ENCODE measurements at regions not wholly inside any gene's neighbourhood (a gene's known extent, or its start where the extent isn't known, plus 50 kb on each side); places are given as distances from the start of the nearest gene placed in this dataset.

DNA sequence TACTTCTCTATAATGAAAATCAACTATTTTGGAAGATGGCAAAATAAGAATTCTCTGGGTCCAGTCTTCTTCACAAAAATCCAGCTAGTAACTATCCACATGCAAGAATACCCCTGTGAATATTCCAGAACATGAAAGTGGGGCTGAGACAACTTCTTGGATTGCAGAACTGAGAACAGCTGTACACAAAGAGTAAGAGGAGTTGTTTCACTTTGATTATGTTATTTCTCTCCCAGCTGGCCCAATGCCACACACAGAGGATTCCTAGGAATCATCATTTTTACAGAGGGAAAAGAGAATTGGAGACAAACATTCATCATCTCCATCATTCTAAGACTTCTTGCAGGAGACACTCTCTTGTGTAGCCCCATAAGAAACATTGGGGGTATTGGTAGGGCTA, 782.2 kb upstream of the LCORL start (continued):
- TF ChIP-seq SP1 (IDR thresholded peaks at IDR 0.05; ENCODE audit: low read depth, low read length) (no peak), WRNIP1 (IDR thresholded peaks at IDR 0.05; ENCODE audit: borderline replicate concordance, low read depth, low read length) (no peak)

DNA sequence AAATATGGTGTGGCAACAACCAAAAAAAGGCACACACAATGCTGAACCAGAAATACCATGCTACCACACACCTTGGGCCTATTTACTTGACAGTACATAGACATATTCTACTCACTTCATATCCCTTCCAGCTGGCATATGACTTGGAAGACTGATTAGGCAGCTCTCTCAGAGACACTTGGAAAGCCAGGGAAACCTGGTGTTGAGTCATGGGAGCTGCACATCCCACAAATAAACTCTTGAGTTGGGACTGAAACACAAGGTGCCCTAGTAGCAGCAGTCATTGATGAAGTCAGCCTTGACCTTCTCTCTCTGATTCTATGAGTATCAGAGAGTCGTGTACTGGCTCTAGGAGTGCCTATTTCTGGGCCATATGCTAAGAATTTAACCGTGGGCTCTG, 776.6 kb upstream of the LCORL start:
- no peaks in the 10 kb centered on the region for H3K4me1 ChIP-seq (ENCODE audit: control insufficient read depth, insufficient read depth, low read length)
- no peak overlapping the region for H2AFZ ChIP-seq (ENCODE audit: control insufficient read depth, low read depth, low read length)
- H3K4me3 ChIP-seq, result no peak overlapping the region
- no peak for DNase-seq (ENCODE audit: low read depth, low spot score)
- SMC1A ChIA-PET (ENCODE audit: uncharacterized antibody, unreplicated experiment), result no interaction called here
- intact Hi-C loops (cut with micrococcal nuclease; ENCODE audit: unreplicated experiment) (no loop called here), in situ Hi-C loops (cut with MboI) (no loop called here)
- H3K36me3 ChIP-seq (ENCODE audit: control insufficient read depth in 2 of 2, insufficient read depth in 2 of 2, low read length in 1 of 2), result no peaks in the 10 kb centered on the region
- WGBS (ENCODE audit: insufficient coverage, insufficient replicate concordance, low lambda C conversion rate, missing lambda C conversion rate), result 0% methylated on average over 2 of the region's 2 CpGs
- H3K27ac ChIP-seq (ENCODE audit: control insufficient read depth, insufficient read depth), result no peak overlapping the region
- FAIRE-seq, result no peak
- RAD21 ChIA-PET (ENCODE audit: unreplicated experiment), result no interaction called here
- H3K4me2 ChIP-seq (ENCODE audit: control insufficient read depth, insufficient read depth), result no peak overlapping the region
- CTCF ChIA-PET, result no interaction called here
- ATAC-seq, result no peak
- POLR2A ChIA-PET, result no interaction called here
- no peaks in the 10 kb centered on the region for H3K9me3 ChIP-seq (replicated peaks; ENCODE audit: control insufficient read depth, insufficient read depth, low read length)
- H4K20me1 ChIP-seq (ENCODE audit: control insufficient read depth, insufficient read depth), result no peaks in the 10 kb centered on the region
- BruUV-seq (replicated peaks), result no TSS peak
- H3K9ac ChIP-seq (ENCODE audit: control insufficient read depth, insufficient read depth, low read length), result no peak overlapping the region
- no peaks in the 10 kb centered on the region for H3K79me2 ChIP-seq (ENCODE audit: control insufficient read depth, insufficient read depth, low read length)
- no peaks in the 10 kb centered on the region for H3K27me3 ChIP-seq (replicated peaks in 1 of 2; ENCODE audit: control insufficient read depth in 2 of 2, insufficient read depth in 2 of 2, low read length in 1 of 2)
- TF ChIP-seq, protein P1, sequence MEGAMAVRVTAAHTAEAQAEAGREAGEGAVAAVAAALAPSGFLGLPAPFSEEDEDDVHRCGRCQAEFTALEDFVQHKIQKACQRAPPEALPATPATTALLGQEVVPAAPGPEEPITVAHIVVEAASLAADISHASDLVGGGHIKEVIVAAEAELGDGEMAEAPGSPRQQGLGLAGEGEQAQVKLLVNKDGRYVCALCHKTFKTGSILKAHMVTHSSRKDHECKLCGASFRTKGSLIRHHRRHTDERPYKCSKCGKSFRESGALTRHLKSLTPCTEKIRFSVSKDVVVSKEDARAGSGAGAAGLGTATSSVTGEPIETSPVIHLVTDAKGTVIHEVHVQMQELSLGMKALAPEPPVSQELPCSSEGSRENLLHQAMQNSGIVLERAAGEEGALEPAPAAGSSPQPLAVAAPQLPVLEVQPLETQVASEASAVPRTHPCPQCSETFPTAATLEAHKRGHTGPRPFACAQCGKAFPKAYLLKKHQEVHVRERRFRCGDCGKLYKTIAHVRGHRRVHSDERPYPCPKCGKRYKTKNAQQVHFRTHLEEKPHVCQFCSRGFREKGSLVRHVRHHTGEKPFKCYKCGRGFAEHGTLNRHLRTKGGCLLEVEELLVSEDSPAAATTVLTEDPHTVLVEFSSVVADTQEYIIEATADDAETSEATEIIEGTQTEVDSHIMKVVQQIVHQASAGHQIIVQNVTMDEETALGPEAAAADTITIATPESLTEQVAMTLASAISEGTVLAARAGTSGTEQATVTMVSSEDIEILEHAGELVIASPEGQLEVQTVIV (IDR thresholded peaks at IDR 0.05; ENCODE audit: borderline replicate concordance, partially characterized antibody), result no peak
- TF ChIP-seq, protein P2, sequence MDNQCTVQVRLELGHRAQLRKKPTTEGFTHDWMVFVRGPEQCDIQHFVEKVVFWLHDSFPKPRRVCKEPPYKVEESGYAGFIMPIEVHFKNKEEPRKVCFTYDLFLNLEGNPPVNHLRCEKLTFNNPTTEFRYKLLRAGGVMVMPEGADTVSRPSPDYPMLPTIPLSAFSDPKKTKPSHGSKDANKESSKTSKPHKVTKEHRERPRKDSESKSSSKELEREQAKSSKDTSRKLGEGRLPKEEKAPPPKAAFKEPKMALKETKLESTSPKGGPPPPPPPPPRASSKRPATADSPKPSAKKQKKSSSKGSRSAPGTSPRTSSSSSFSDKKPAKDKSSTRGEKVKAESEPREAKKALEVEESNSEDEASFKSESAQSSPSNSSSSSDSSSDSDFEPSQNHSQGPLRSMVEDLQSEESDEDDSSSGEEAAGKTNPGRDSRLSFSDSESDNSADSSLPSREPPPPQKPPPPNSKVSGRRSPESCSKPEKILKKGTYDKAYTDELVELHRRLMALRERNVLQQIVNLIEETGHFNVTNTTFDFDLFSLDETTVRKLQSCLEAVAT (IDR thresholded peaks at IDR 0.05), result no peak
- TF ChIP-seq SPI1 (IDR thresholded peaks at IDR 0.05; ENCODE audit: borderline replicate concordance, insufficient read depth, low read depth, low read length) (no peak), SIX5 (IDR thresholded peaks at IDR 0.05; ENCODE audit: low read depth, low read length, severe bottlenecking) (no peak), ZBTB40 (IDR thresholded peaks at IDR 0.05; ENCODE audit: borderline replicate concordance) (no peak), NFIC (IDR thresholded peaks at IDR 0.05; ENCODE audit: low read depth, low read length) (no peak), ATF7 (IDR thresholded peaks at IDR 0.05; ENCODE audit: low read depth) (no peak)
- TF ChIP-seq, protein P3, sequence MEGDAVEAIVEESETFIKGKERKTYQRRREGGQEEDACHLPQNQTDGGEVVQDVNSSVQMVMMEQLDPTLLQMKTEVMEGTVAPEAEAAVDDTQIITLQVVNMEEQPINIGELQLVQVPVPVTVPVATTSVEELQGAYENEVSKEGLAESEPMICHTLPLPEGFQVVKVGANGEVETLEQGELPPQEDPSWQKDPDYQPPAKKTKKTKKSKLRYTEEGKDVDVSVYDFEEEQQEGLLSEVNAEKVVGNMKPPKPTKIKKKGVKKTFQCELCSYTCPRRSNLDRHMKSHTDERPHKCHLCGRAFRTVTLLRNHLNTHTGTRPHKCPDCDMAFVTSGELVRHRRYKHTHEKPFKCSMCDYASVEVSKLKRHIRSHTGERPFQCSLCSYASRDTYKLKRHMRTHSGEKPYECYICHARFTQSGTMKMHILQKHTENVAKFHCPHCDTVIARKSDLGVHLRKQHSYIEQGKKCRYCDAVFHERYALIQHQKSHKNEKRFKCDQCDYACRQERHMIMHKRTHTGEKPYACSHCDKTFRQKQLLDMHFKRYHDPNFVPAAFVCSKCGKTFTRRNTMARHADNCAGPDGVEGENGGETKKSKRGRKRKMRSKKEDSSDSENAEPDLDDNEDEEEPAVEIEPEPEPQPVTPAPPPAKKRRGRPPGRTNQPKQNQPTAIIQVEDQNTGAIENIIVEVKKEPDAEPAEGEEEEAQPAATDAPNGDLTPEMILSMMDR (IDR thresholded peaks at IDR 0.05 in 2 of 3, conservative IDR thresholded peaks at IDR 0.05 in 1 of 3; ENCODE audit: control insufficient read depth in 2 of 3, extremely low read depth in 1 of 3, insufficient read depth in 1 of 3, low read depth in 3 of 3, low read length in 3 of 3), result no peak
- TF ChIP-seq, protein P4, sequence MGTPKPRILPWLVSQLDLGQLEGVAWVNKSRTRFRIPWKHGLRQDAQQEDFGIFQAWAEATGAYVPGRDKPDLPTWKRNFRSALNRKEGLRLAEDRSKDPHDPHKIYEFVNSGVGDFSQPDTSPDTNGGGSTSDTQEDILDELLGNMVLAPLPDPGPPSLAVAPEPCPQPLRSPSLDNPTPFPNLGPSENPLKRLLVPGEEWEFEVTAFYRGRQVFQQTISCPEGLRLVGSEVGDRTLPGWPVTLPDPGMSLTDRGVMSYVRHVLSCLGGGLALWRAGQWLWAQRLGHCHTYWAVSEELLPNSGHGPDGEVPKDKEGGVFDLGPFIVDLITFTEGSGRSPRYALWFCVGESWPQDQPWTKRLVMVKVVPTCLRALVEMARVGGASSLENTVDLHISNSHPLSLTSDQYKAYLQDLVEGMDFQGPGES (IDR thresholded peaks at IDR 0.05), result no peak

Measured in GM12878 (cell line).